Brain microvascular endothelial cell (primary cell): ENCODE measurements at regions not wholly inside any gene's neighbourhood (a gene's known extent, or its start where the extent isn't known, plus 50 kb on each side); places are given as distances from the start of the nearest gene placed in this dataset.

ENCODE experiments used
- DNase-seq: peaks from one replicate; pipeline ENCODE4 v3.0.0-alpha.2; 2020
- H3K27ac ChIP-seq: fragments of 250-450 bp; sonication (Bioruptor Pico); 2 replicates; pipeline ENCODE4 v1.5.1; 2020; ENCODE audit warnings: mild to moderate bottlenecking, moderate library complexity
- H3K27me3 ChIP-seq: fragments of 250-450 bp; sonication (Bioruptor Pico); replicated peaks from 2 replicates; pipeline ENCODE4 v1.5.1; 2020; ENCODE audit warnings: mild to moderate bottlenecking
- H3K36me3 ChIP-seq: fragments of 250-450 bp; sonication (Bioruptor Pico); replicated peaks from 2 replicates; pipeline ENCODE4 v1.5.1; 2020; ENCODE audit warnings: mild to moderate bottlenecking
- H3K4me3 ChIP-seq: 2 replicates; pipeline ENCODE4 v1.5.1; 2011; ENCODE audit warnings: low read depth, mild to moderate bottlenecking, control low read depth, low read length, moderate library complexity
- in situ Hi-C: cut with HindIII; loops from 2 replicates; pipeline ENCODE4 v1.10.0; 2017; ENCODE audit warnings: low sequenced_read_pairs, low pct_ligation_motif_present
- TF ChIP-seq, protein P1 (sequence below): IDR thresholded peaks from 2 replicates; pipeline ENCODE4 v1.5.1; 2011; ENCODE audit warnings: low read depth, mild to moderate bottlenecking, moderate library complexity, low read length, control low read depth, inconsistent platforms; ENCODE audit errors: missing control alignments

DNA sequence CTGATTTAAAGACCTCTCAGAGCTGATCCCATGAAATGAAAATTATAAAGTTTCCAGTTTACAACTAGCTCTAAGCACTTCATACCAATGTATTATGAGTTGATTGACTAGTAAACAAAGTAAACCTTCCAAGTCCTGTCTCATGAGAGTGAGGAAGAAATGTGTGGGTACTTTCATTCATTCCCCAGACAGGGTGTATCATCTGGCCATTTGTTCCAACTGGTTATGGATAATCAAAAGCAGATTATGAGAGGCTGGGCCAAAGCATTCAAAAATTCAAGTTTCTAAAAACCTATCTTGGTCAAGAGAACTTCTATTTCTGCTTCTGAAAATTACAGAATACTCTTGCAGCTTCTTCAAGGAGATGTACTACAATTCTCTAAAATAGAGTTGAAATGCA lies 193.3 kb upstream of the RASGEF1B start:
- Histone ChIP-seq H3K27me3 (no peaks in the 10 kb centered on the region), H3K36me3 (no peaks in the 10 kb centered on the region), H3K27ac (no peak overlapping the region), H3K4me3 (no peak overlapping the region)
- in situ Hi-C loops = no loop called here
- no peak for DNase-seq
- TF ChIP-seq, protein P1, sequence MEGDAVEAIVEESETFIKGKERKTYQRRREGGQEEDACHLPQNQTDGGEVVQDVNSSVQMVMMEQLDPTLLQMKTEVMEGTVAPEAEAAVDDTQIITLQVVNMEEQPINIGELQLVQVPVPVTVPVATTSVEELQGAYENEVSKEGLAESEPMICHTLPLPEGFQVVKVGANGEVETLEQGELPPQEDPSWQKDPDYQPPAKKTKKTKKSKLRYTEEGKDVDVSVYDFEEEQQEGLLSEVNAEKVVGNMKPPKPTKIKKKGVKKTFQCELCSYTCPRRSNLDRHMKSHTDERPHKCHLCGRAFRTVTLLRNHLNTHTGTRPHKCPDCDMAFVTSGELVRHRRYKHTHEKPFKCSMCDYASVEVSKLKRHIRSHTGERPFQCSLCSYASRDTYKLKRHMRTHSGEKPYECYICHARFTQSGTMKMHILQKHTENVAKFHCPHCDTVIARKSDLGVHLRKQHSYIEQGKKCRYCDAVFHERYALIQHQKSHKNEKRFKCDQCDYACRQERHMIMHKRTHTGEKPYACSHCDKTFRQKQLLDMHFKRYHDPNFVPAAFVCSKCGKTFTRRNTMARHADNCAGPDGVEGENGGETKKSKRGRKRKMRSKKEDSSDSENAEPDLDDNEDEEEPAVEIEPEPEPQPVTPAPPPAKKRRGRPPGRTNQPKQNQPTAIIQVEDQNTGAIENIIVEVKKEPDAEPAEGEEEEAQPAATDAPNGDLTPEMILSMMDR = no peak

DNA sequence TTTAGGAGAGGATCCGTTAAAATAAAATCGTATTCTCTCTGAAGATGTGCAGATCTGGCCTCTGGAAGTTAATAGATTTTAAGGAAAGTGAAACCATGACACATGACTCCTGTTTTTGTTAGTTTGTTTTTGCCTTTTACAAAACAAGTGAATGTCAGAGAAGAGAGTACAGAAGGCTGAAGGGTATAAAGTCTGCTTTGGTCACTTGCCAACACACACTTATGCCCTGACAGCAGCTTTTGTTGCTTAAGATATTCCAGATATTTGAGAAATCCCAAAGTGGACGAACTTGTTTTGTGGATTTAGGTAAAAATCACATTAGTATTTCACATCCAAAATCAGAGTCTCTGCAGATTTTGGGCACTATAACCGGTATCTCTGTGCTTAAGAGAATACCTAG lies 192.4 kb upstream of the RASGEF1B start:
- TF ChIP-seq, protein P1 = no peak
- H3K36me3 ChIP-seq = no peaks in the 10 kb centered on the region
- in situ Hi-C loops = no loop called here
- H3K27ac ChIP-seq = no peak overlapping the region
- H3K27me3 ChIP-seq = no peaks in the 10 kb centered on the region
- no peak overlapping the region for H3K4me3 ChIP-seq
- no peak for DNase-seq

DNA sequence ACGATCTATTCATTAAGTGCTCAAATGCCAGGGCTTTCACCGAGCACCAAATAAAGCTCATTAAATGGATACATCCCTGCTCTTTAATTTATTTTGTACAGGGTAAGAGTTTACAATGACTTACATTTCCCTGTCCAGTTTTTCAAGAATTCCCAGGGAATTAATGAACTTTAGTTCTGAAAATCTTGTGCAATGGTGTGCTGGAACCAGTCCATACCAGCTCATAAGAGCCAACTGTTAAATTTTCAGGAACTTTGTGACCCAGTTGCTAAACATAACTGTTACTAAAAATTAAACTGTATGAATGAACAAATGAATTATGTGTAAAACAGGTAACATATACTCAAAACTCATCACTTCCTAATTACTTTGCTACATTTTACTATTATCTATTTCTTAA lies 191.7 kb upstream of the RASGEF1B start:
- DNase-seq = no peak
- Histone ChIP-seq H3K36me3 (no peaks in the 10 kb centered on the region), H3K4me3 (no peak overlapping the region), H3K27me3 (no peaks in the 10 kb centered on the region), H3K27ac (no peak overlapping the region)
- TF ChIP-seq, protein P1 = no peak
- in situ Hi-C loops = no loop called here

DNA sequence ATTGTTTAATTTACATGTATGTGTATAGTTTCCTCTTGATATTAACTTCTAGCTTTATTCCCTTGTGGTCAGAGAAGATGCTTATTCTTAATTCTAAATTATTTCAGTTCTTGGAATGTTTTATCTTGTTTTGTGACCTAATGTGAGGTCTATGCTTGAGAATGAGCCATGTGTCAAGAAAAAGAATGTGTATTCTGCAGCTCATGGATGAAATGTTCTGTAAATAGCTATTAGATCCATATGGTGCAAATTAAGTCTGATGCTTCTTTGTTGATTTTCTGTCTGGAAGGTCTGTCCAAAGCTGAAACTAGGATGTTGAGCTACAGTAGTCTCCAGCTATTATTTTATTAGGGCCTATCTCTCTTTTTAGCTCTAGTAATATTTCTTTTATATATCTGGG lies 187.3 kb upstream of the RASGEF1B start:
- Histone ChIP-seq H3K4me3 (no peak overlapping the region), H3K27me3 (no peaks in the 10 kb centered on the region), H3K27ac (no peak overlapping the region), H3K36me3 (no peaks in the 10 kb centered on the region)
- in situ Hi-C loops = no loop called here
- DNase-seq = no peak
- TF ChIP-seq, protein P1 = no peak

DNA sequence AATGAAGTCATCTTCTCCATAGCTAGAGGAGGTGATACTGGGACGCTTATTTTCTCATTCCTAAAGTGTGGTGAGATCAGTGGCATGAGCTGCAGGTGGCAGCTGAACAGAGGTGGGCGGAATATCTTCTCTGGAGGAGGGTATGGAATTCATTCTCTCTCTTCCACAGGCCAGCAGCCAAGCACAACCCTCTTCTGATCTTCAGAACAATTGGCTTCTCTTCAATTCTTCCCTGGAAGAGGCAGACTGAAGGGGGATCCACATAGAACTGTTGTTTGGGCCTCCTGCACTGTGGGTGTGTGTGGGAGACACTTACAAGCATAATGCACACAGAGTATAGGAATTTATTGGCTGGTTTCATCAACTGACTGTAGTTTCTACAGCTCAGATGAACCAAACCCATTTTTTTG lies 180.4 kb upstream of the RASGEF1B start:
- no peaks in the 10 kb centered on the region for H3K36me3 ChIP-seq
- no peak for DNase-seq
- H3K4me3 ChIP-seq = no peak overlapping the region
- in situ Hi-C loops = no loop called here
- H3K27ac ChIP-seq = no peak overlapping the region
- no peaks in the 10 kb centered on the region for H3K27me3 ChIP-seq
- TF ChIP-seq, protein P1 = no peak

DNA sequence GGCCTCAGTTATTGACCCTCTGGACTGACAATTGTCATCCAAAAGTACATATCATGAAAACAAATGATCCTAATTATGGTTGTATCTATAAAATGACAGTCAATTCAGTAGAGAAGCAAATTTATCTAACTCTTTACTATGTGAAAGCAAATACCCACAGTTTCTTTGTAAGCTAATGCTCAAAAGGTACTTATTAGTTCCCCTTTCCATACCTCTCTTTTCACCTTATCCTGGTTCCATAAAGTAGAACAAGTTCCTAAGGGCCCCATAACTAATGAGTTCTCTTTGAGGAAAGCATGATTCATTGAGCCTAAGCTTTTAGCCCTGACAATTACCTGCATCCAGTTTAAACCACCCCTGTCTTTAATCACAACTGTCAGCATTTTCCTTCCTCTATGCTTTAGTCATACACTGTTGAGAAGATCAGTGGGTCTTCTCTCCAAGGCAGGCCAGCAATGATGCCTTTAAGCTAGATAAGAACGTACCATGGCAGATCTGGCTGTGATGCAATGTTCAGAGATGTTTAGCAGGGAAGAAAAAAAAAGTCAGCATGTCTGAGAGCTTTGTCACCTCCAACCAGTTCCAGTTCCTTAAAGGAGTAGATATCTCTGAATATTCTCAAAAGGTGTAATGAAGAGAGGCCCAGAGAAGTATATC lies 179.7 kb upstream of the RASGEF1B start:
- Histone ChIP-seq H3K4me3 (no peak overlapping the region), H3K27me3 (no peaks in the 10 kb centered on the region), H3K27ac (no peak overlapping the region), H3K36me3 (no peaks in the 10 kb centered on the region)
- in situ Hi-C loops = no loop called here
- TF ChIP-seq, protein P1 = no peak
- peak; percentile 12 for DNase-seq
